DMS114 treated with DMSO at 0.1 percent for 48 hours (cell line): ENCODE measurements at regions not wholly inside any gene's neighbourhood (a gene's known extent, or its start where the extent isn't known, plus 50 kb on each side); places are given as distances from the start of the nearest gene placed in this dataset.

Source experiments
- DNase-seq: peaks from one replicate; lab custom pipeline; 2025; ENCODE audit not compliant: unreplicated experiment; lab: John Stamatoyannopoulos, UW

DNA sequence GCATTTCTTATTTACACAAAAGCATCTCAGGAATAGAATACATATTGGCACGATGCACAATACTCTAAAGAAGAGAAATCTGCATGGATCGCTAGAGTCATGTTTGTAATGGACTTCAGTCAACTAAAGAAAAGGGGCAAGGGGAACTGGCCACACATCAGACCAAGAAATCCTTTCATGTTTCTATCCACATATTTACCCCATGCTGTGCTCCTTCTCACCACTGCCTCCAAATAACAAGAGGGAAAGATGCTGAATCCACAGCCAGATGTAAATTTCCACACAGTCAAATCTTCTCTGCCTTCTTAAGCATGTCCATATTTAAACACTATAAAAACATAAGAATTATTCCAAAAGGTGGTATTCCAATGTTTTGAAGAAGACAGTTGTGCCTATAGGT lies 67.6 kb downstream of the COX18 start:
- no peak for DNase-seq

- DNase-seq = no peak
Measured at GRCh38 chr4:72997409-72997808, 72.1 kb downstream of the COX18 start.

GRCh38 chr4:72994670-72995069 lies 74.8 kb downstream of the COX18 start:
- no peak for DNase-seq

GRCh38 chr4:72993876-72994275 lies 75.6 kb downstream of the COX18 start:
- DNase-seq = no peak

DNA sequence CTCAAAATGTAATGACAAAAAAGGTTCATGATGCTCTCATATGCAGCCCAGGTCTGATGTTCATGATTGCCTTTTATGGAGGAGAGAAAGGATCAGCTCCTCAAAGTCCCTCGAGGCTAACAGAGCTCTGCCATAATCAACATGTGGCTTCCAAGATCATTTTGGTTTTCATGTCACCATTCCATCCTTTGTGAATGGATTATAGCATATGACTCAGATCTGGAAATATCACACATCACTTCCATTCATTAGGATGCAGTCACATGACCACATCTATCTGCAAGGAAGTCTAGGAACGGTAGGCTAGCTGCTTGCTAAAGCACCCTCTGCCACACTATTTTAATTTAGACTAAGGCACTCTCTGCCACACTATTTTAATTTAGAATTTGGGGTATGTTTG lies 77.6 kb downstream of the COX18 start:
- no peak for DNase-seq

DNA sequence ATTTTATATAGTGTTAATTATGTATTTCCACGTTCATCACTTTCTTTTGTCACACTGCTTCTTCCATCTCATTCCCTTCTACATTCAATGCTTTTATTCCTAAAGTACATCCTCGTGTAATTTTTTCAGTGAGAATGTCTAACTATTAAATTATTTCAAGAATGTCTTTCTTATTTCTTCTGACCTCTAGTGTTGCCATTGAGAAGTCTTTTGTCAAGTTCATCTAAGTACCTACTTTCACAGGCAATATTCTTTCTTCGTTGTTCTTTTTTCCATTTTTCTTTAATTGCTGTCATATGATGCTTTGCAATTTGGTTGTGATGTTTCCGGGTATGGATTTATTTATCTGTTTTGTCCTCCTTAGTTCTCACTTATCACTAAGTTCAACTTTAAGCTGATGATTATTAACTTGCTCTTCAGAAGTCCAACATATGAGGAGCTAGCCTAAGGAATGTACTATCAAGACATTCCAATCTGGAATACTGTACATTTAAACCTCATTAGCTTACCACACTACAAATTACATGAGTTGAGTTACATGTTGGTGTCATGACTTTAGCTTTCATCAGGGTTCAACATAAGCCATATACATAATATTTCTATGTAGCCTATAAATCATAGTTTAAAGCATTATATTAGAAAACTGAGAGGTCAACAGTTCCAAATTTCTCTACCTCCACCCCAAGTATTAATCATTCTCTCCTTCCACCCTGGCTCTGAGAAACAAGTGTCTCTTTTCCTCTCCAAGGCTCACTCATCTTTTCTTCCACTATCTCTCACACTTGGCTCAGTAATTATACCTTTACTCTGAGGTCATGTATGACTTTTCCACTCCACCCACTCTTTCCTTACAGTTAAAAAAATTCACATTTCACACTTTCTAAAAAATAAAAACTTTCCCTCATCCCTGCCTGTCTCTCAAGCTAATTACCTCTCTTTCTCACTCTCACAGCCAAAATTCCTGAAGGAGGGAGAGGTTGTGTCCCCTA lies 81.5 kb downstream of the COX18 start:
- no peak for DNase-seq

- DNase-seq = no peak
Measured at GRCh38 chr4:72984351-72984750, 85.2 kb downstream of the COX18 start.

DNA sequence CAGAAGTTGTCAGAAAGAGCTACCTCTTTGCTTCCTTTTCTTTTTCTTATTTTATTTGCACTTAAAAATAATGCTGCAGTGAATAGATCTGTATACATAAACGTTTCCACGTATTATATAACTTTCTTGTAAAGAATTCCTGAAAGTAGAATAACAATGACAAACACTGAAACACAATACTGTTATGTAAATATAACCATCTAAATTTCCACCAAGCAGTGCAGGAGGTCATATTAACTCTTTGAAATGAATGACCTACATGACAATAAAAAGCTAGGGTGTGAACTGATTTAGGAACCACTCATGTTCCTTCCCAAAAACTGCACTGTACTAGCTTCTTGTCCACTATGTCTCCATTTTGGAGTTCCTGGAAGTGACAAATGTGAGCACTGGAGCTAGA lies 85.8 kb downstream of the COX18 start:
- DNase-seq = no peak

DNA sequence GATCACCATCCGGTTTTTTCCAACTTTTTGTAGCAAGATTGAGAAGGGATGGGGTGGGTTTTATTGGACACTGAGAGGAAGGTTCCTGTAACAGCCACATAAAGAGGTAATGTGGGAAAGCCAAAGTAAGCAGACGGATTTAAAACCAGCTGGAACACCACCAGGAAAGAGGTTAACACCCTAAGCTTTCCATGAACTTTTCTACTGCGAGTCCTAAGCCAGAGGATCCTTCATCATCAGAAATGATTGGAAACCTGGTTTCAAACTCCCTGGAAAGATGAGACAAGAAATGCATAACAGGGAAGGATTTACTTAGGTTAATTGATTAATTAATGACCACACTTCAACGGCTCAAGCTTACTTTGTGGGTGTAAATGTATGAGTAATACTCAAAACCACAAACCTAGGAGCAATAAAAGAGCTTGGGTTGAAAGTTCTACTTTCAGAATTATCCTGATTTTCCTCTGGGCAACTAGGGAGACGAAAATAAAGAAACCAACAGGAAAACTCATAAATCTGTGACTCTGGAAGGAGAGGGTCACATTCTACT lies 91.5 kb downstream of the COX18 start:
- DNase-seq = no peak

DNA sequence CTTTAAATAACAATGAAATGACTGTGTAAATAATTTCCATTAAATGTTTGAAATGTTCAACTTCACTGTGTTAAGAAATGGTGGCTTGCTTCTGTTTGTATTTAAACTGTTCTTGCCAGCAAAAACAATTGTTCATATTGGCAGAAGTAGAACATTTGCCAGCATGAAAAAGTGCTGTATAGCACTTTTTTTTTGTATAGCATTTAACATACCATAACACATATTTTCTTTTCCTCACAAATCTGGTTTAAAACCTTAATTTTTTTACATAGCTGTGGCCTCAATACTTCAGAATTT lies 94.1 kb downstream of the COX18 start:
- no peak for DNase-seq

DNA sequence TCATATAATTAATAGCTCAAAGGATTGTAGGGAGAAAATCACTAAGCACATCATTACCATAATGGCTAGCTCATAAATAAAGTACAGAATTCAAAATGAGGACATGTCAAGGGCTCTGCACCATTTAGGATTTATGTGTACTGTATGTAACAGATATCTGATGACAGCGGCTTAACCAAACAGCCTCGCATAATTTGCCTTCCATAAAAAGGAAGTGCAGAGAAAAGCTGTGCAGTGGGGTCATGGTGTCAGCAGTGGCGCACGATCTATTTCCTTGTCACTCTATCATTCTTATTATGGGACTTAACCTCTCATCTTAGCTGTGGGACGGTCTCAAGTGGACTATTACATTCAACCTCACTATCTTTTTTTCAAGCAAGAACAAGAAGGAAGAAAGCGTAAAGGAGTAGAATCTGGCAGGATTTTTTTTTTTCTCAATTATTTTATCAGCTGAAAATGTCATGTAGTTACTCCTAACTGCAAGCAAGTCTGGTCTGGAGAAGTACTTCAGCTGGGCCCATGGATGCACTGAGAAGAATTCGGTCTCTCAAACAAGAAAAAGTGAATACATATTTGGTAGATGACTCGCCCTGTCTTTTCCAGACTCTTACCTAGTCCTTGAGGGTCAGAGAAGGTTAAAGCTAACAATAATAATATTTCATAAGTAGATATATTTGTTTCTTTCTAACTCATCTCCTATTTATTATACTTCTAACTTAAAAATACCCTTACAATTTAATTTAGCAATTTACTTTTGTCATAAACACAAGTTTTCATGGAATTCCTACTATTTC lies 94.6 kb downstream of the COX18 start:
- no peak for DNase-seq

DNA sequence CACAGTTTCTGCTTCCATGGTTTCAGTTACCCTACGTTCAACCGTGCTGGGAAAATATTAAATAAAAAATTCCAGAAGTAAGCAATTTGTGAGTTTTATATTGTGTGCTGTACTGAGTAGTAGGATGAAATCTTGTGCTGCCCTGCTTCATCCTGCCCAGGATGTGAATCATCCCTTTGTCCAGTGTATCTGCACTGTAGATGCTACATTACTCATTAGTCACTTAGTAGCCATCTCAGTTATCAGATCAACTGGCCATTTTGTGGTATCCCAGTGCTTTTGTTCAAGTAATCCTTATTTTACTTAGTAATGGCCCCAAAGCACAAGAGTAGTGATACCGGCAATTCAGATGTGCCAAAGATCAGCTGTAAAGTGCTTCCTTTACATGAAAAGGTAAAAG lies 97.9 kb downstream of the COX18 start:
- DNase-seq = no peak

DNA sequence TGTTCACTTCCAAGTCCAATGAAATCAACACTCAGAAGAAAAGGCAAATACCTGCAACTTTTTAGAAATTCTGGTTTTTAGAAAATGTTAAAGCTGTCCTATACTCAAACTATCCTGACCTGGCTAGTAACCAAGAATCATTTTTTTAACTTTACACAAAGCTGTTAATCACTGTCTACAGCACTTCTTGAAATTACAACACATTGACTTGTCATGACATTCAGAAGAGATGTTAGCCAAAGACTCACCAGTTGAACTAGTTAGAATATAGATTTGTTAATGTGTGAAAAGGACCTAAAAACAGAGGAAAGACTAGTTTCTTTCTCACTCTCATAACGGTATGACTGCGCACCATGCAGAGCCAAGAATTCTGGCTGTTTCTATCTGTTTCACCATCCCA lies 98.8 kb downstream of the COX18 start:
- DNase-seq = no peak

GRCh38 chr4:72969976-72970375 lies 99.5 kb downstream of the COX18 start:
- no peak for DNase-seq

DNA sequence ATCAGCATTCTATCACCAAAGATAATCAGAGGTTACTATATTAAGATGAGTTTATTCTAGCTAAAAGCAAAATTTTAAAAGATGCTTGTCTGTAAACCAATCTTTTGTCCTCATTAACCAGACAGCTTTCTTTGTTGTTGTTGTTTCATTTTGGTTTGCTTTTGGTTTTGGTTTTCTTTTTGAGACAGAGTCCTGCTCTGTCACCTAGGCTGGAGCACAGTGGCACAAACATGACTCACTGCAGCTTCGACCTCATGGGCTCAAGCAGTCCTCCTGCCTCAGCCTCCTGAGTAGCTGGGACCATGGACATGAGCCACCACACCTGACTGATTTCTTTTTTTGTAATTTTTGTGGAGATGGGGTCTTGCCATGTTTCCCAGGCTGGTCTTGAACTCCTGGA lies 102.9 kb downstream of the COX18 start:
- no peak for DNase-seq

GRCh38 chr4:72959411-72959810 lies 110.1 kb downstream of the COX18 start:
- DNase-seq = no peak

- DNase-seq = no peak
Measured at GRCh38 chr4:72954811-72955210, 114.7 kb downstream of the COX18 start.

DNA sequence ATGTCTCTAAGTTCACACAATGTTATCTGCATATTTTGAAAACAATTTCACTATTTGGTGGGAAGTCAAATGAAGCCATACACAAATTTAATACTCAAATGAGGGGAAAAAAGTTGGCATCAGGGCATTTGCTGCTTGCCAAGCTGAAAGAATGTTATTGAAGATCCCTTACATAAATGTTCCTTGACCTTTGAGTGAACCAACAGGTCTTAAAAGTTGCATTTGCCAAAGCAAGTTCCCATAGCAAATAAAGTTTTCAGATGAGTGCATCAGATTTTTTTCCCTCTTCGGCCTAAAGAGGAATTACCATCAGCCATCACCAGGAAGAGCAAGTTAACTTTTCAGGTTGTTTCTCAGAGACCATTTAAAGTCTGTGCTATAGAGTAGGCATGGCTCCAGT lies 115.9 kb downstream of the COX18 start:
- DNase-seq = no peak

DNA sequence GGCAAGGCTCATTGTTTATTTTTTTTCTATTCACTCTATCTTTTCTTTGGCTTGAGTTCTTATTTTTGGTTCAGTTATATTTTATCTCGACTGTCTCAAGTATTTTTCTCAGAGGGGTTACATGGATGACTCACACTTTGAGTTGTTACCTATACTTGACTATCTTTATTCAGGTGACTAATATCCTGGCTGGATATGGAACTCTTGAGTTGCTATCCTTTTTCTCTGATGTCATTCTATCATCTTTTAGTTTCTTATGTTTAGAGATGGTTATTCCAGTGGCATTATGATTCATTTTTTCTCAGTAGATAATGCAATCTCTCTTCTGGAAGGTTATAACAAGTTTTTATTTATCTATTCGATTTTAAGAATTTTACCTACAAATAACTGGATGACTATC lies 117.9 kb downstream of the COX18 start:
- no peak for DNase-seq

DNA sequence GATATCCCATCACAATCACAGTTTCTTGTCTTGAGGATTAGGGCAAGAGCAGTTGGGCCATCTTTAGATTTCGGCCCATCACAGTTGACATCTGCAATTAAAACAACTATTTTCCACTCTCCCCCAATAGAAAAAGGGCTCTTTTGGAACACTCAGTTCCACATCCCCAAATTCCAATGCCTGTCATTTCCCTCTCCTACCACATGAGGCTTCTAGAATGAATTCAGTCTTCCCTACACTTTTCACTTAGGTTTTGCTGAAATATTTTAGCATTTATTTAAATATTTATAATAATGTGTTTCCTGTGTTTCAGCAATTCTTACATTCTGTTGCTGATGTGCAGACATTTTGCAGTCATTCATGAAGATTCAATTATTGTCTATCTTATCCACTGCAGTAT lies 118.4 kb downstream of the COX18 start:
- DNase-seq = no peak

- DNase-seq = no peak
Measured at GRCh38 chr4:72948080-72948479, 121.4 kb downstream of the COX18 start.

- no peak for DNase-seq
Measured at GRCh38 chr4:72945719-72946336, 123.7 kb downstream of the COX18 start.
